NCI-H1105 (cell line): ENCODE measurements at regions not wholly inside any gene's neighbourhood (a gene's known extent, or its start where the extent isn't known, plus 50 kb on each side); places are given as distances from the start of the nearest gene placed in this dataset.

Source experiments
- DNase-seq: peaks from one replicate; lab custom pipeline; 2025; lab: John Stamatoyannopoulos, UW

DNA sequence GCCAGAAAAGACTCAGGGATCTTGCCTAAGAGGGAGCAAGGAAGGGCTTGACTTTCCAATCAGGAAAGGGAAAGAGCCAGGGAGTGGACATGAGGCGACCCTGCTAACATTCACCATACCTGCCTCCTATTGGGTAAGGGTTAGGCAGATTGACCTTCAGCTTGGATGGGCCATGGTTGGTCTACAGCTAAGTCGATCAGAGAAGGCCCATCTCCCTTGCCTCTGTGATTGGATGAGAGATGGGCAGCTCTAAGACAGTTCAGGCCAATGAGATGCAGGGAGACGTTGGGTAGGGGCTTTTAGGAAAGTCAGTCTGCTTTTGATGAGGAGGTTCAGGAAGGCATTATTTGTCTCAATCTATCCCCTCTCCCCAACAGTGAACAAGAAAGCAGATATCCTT lies 135.0 kb upstream of the STC2 start:
- DNase-seq: no peak

DNA sequence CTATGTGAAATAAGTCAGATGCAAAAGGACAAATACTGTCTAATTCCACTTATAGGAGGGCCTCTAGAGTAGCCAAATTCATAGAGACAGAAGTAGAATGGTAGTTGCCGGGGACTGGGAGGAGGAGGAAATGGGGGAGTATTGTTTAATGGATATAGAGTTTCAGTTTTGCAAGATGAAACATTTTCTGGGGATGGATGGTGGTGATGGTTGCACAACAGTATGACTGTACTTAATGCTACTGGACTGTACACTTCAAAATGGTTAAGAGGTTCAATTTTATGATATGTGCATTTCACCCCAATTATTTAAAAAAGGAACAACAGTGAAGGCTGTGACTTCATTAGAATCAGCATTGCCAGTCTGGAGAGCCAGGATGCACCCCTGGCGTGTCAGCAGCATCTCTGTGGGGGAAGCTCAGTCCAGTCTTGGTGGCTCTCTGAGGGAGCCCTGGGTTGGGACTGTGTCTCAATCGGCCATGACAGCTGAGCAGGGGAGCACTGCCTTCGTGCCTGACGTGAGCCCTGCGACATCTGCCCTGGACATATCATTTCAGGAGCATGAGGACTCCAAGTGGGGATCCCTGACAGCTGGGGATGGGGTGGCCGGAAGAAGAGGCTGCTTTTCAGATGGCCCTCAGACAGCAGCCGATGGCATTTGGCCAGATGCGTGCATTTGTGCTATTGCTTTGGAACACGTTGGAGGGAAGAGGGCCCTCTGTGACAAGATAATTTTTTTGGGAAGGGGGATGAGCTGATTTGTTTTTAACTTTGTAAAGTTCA lies 130.8 kb upstream of the STC2 start:
- DNase-seq: no peak

DNA sequence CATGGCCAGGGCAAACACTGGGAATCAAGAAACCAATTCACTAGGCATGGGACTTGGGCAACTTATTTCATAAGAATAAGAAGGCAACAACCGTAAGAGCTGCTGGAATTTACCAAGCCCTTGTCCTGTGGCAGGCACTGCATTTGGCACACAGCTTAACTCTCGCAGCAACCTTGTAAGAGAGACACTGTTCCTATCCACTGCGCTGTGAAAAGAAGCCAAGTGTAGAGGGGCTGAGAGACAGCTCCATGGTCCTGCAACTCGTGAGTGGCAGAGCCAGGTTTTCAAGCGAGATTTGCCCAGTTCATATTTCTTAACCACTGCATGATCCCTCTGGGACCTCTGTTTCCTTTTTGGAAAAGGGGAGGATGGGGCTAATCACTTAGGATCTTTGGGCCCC lies 129.3 kb upstream of the STC2 start:
- DNase-seq: no peak

DNA sequence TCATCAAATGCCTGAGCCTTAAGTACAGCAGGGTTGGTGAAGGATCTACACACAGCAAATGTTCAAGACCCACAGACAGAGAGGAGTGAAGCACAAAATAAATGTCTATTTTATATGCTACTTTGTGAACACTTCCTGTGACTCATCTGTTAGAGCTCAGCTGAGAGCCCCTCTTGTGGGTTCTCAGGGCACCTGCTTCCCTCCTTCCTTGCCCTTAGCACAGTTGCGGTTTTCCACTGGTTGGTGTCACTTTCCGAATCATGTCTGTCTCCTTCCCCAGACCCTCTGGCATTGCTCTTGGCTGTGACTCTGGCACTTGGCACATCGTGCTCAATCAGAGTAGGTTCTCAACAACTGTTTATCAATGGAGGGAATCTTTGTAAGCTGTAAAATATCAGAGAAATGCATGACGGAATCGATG lies 128.5 kb upstream of the STC2 start:
- DNase-seq: no peak

DNA sequence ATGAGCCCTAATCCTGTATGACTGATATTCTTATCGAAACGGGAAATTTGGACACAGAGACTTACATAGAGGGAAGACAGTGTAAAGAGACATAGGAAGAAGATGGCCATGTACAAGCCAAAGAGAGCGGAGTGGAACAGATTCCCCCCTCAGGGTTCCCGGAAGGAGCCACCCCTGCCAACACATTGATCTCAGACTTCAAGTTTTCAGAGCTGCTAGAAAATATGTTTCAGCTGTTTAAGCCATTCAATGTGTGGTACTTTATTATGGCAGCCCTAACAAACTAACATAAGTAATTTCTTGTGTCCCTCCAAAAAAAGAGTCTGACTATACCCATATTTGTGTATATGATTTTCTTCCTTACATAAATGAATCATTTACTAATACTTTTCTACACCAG lies 128.0 kb upstream of the STC2 start:
- no peak for DNase-seq

DNA sequence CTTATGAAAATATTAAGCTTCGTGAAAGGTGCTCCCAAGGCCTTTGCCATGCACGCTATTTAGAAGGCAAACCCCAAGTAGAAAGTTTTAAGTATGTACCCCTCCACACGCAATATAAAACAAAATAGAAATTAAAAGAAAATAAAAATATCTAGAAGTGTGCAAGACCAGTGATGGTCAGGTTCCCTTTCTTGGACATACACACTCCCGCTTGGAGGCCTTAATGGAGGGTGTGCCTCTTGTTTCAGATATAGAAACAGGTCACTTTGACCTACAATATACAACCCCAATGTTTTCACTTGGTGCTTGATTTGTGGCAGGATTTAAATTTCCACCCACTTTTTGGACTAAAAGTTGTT lies 127.4 kb upstream of the STC2 start:
- no peak for DNase-seq

DNA sequence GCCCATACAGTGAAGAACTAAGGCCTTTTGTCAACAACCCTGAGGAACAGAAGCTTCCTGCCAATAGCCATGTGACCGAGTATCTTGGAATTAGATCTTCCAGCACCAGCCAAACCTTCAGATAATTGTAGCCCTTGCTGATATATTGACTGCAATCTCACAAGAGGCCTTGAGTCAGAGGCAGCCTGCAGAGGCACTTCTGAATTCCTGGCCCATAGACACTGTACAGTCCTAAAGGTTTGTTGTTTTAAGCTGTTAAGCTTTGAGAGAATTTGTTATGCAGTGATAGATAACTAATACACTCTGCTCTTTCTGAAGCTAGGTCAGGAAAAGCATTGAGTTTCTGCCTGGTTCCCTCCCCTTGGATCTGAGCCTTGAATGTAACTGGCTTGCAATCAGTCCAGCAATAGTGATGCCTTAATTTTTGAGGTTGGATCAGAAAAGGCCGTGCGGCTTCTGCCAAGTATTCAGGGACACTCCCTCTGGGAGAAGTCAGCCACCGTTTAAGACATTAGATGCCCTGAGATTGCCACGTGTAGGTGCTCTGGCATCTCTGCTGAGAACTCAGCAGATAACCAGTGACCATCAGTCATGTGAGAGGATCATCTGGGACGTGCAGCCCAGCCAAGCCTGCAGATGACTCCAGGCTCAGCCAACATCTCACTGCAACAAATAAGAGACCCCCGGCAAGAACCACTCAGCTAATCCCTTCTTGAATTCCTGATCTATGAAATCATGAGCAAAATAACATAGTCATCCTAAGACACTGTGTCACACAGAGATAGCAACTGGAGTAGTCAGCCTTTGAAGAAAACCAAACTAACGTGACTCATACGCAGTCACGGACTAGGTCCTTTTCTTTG lies 126.8 kb upstream of the STC2 start:
- no peak for DNase-seq

DNA sequence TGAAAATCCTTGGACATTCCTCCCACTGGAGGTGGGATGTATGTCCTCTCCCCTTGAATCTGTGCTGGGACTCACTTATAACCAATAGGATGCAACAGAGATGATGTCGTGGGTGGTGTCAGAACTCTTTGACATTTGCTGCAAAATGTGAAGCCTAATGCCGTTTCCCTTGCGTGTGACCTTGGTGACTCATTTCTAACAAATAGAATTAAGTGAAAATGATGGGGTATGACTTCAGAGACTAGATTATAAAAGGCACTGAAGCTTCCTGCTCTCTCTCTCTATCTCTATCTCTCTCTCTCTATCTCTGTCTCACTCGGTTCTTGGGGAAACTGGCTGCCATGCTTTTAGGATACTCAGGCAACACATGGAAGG lies 126.1 kb upstream of the STC2 start:
- no peak for DNase-seq

DNA sequence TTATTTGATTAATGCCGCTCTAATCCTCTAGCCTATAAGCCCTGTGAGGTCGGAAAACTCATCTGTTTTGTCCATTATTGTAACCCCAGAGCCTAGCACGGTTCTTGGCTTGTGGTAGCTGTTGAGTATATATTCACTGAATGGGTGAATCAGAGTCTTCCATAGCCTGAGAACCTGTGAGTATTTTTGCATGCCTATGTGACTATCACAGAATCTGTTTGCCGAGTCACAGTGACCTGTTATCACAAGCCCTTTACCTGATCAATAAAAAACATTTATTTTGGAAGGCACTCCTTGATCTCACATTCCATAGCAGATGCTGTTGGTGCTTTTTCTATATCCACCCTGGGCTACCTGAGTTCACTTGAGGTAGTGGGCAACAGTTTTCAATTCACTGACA lies 125.0 kb upstream of the STC2 start:
- DNase-seq: no peak

DNA sequence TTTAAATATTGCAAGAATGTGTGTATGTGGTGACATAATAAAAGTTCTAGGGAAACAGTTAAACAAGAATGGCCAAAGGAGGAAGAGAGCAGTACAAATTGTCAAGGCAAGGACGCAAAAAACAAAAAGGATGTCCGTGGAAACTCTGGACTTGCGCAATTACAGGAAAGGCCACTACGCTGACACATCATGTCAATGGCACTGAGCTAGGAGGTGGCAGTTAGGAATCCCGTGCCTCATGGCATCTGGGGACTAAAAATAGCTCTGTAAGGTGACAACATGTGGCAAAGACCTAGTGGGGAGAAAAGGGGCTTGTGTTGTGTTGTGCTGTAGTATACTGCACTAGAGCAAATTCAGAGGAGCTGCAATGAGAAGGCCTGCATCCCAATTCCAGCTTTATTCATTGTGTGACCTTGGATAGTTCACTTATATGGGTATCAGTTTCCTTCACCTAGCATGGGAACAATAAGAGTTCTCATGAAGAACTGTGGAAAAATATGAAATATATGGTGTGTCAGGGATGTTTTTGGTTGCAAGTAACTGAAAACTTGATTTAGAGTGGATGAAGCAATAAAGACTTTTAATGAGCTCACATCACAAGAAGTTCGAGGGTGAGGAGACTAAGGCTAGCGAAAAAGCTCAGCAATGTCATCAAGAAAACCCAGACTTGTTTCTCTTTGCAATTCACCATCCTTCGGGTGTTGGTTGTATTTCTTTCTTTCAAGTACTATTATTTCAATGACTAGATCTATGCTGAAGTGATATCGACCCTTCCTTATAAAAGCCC lies 124.1 kb upstream of the STC2 start:
- DNase-seq: no peak

DNA sequence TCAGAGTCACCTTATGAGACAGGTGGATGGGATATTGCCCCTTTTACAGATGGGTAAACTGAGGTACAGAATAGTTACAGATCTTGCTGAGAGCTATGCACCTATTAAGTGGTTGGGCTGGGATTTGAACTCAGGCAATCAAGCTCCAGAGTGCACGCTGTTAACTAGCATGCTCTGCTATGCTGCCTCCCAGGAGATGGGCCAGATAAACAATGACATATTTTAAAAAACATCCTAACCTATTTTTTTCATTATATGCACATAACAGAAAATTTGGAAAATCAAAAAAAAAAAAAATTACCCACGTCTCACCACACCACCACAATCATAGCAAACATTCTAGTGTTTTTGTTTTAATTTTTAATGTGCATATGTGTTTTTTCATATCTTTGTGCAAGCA lies 123.4 kb upstream of the STC2 start:
- no peak for DNase-seq

DNA sequence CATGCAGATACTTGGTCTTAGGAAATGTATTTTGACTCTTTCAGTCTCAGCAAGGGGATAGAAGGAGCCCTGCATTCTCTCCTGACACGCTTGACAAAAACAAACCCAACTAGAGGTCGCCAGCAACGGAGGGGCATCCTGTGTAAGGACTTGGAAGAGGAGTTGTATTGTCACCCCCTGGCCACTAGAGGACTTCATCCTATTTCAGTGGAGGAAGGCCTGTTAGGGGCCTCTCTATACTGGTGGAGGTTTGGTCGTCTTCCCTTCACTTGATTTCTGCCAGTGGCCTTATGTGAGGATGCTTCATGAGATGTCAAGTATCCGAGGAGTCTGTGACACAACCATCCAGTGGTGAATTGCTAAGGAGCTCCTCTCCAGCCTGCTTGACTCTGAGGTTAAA lies 122.8 kb upstream of the STC2 start:
- no peak for DNase-seq

DNA sequence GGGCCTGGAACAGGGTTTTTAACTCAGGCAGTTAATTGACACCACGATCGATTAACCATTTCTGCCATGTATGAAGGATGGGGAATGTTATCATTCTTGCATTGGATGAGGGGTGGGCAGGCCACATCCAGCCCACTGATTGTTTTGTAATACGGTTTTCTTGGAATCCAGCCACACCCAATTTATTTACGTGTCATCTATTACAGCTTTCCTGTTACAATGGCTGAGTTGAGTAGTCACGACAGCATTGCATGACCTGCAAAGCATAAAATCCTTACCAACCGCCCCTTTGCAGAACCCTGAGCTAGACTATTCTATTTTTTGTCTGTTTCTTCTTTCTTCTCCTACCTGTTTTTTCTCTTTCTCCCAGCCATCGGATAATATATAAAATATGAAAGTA lies 122.0 kb upstream of the STC2 start:
- DNase-seq: no peak

DNA sequence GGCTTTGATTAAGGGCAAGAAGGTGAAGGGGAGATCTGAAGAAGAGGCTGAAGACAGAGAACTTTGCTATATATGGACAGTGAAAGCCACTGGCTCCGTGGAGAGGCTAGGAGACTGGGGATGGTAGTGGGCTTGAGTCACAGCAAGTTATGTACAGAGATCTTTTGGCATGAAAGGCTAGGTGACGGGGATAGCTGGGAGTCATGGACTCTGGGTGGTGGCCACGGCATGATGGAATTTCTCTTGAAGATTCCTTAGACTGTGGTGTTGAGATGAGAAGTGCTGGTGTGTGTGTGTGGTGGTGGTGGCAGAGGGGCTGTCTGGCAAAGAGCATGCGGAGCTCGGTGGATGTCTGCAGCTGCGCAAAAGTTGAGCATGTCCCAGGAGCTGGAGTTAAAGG lies 120.6 kb upstream of the STC2 start:
- no peak for DNase-seq

DNA sequence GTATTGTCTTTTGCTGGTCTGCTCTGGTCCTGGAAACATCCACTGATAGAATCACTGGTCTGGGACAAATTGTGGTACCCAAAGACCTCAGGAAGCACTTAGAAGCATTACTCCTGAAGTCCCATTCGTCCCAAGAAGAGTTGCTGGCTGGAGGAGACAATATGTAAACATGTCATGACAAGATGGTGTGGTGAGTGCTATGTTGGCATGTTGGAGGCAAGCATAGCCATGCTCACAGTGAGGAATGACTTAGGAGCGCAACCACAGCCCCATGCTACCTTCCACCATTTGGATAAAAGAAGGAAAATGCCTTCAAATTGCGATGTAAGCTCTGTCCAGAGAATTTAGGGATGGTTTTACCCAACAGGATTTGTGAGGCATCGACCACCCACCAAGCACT lies 115.8 kb upstream of the STC2 start:
- DNase-seq: no peak

DNA sequence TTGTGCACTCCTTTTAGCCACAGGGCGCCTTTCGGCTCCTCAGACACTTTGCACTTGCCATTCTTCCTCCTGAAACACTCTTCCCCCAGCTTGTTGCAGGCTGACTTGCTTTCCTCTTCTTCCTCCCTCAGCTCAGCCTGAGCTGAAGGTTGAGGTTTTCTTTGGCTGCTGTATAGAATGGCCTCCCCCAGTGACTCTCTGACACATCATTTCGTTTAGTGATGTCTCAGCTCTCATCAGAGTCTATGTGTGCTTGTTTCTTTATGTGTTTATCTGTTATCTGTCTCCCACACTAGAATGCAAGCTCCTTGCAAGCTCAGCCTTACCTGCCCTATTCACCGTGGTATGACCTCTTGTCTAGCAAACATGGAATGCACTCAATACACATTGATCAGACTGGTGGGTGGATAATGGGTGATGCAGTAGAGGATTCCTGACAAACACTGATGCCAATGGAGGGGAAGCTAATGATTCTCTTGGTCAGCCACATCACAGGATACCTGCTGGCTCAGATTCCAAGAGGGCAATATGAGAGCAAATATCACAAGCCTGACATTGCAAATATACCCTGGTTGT lies 112.9 kb upstream of the STC2 start:
- DNase-seq: no peak

DNA sequence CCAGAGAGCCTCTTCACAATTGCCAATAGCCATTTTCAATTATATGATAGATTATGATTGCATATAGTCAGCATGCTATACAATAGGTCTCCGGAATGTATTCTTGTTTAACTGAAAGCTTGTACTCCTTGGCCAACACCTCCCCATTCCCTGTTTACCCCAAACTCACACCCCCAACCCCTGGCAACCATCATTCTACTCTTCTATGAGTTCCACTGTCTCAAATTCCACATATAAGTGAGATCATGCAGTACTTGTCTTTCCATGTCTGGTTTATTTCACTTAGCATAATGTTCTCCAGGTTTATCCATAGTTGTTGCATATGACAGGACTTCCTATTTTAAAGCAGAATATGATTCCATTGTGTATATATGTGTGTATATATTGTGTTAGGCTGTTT lies 110.7 kb upstream of the STC2 start:
- no peak for DNase-seq

DNA sequence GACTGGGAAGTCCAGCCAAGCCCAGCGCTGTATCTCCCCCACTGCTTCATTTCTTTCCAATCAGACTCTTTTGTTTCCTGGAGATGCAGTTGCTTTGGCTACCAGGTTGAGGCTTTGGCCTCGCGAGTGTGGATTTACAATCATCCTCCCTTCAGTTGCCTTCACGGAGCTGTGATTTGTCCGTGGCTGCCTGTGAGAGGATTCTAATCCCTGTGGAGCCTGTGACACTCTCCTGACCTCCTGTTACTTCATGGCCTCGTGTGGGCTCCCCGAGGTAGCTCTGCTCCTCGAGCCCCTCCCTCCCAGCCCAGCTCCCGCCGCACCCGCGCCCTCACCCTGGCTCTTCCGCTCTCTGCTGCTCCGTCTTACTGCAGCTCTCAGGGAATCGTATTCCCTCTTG lies 107.2 kb upstream of the STC2 start:
- DNase-seq: no peak

DNA sequence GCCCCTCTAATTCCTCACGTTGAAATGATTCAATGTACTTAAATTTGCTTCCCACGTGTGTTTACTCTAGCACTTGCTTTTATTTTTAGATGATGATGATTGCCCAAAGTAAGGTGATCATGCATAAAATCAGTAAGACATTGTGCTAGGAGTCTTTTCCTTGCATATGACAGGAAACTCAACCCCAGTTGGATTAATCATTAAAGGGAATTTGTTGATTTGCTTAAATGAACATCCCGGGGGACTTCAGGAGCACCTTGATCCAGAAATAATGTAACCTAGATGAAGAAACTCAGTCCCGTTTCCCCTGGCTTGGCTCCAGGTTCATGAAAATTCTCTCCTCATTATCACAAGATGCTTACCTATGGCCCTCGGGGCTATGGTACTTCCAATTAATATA lies 106.1 kb upstream of the STC2 start:
- no peak for DNase-seq

DNA sequence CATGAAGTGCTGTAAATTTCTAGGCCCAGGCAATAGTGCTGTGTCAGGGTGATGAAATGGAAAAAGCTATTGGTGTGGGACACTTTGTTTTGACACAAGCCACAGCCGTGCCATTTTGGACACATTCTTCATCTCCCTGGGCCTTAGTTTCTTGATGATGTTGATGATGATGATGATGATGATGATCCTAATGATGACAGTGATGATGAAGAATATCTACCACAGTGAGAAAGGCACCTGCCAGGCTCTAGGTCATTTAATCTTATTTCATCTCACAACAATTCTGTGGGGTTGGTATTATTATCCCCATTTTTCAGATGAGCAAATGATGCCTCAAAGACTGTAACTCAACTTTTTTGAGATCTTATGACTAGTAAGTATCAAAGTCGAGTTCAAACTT lies 102.2 kb upstream of the STC2 start:
- no peak for DNase-seq

DNA sequence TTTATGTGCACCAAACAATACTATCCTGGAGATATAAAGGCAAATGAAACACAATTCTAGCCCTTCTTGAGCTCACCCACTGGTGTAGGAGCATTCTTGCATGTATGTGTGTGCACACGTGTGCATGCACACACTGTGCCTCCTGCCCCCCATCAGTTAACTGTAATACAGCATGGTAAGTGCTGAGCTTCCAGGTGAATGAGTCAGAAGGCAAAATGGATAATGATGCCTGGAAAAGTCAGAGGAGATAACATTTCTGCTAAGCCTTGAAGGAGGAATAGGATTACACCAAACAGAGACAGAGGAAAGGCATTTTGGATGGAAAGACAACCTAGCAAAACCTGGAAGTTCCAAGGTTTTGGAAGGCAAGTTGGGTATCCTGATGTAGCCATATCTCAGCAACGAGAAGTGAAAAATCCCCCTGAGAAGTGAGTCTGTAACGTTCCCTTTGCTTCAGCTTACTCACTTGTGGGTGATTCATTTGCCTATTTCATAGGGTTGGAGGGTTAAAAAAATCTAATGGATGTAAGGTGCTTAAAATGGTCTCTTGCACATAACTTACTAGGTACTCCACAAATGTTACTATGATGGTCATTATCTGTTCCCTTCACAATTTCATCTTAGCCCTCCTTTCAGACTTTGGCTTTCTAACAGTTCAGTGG lies 101.4 kb upstream of the STC2 start:
- DNase-seq: no peak
